H1 (cell line): ENCODE measurements at regions not wholly inside any gene's neighbourhood (a gene's known extent, or its start where the extent isn't known, plus 50 kb on each side); places are given as distances from the start of the nearest gene placed in this dataset.

Source experiments
- CTCF ChIA-PET: fragments of 300-600 bp; sonication (Branson Sonifier 250); formaldehyde crosslinking; loops from one replicate; lab custom pipeline; 2021; ENCODE audit not compliant: partially characterized antibody; lab: Charles Lee
- POLR2A ChIA-PET: fragments of 300-600 bp; sonication (Branson Sonifier 250); formaldehyde crosslinking; loops from one replicate; lab custom pipeline; 2021; ENCODE audit warnings: inconsistent platforms; ENCODE audit not compliant: partially characterized antibody; lab: Charles Lee
- DNase-seq, 2 experiments: peaks; one replicate each; pipeline versions ENCODE4 v3.0.0 to v3.0.0-alpha.2; 2010 to 2022; ENCODE audit warnings: low spot score in 2 of 2, low read depth in 1 of 2, mixed read lengths in 1 of 2
- FAIRE-seq: peaks from 2 replicates; lab custom pipeline; 2011; peaks lifted over from hg19 to GRCh38; lab: Jason Lieb, UNC
- H2AFZ ChIP-seq: 2 replicates; pipeline ENCODE4 v1.8.1; 2012; ENCODE audit warnings: low read length, inconsistent platforms
- H2AK5ac ChIP-seq: 2 replicates; pipeline ENCODE4 v1.6.1; 2013; ENCODE audit warnings: low read depth, low read length
- H2BK120ac ChIP-seq: replicated peaks from 2 replicates; pipeline ENCODE3; 2013; ENCODE audit warnings: low read depth, low read length, inconsistent platforms
- H2BK12ac ChIP-seq: 2 replicates; pipeline ENCODE4 v1.6.1; 2013; ENCODE audit warnings: low read depth, low read length
- H2BK15ac ChIP-seq: 2 replicates; pipeline ENCODE4 v1.6.1; 2013; ENCODE audit warnings: low read length
- H2BK20ac ChIP-seq: 2 replicates; pipeline ENCODE4 v1.6.1; 2013; ENCODE audit warnings: low read length
- H2BK5ac ChIP-seq: 2 replicates; pipeline ENCODE4 v1.6.1; 2013; ENCODE audit warnings: low read depth, low read length
- H3K14ac ChIP-seq: 2 replicates; pipeline ENCODE4 v1.6.1; 2013; ENCODE audit warnings: inconsistent platforms; ENCODE audit not compliant: insufficient read length
- H3K18ac ChIP-seq: 2 replicates; pipeline ENCODE4 v1.6.1; 2013; ENCODE audit warnings: low read length; ENCODE audit errors: extremely low read depth
- H3K23ac ChIP-seq: 2 replicates; pipeline ENCODE4 v1.6.1; 2013; ENCODE audit warnings: inconsistent platforms; ENCODE audit not compliant: insufficient read length
- H3K23me2 ChIP-seq: 2 replicates; pipeline ENCODE4 v1.6.1; 2013; ENCODE audit warnings: low read depth, low read length
- H3K27ac ChIP-seq: 2 replicates; pipeline ENCODE4 v1.6.1; 2011; ENCODE audit warnings: low read depth, low read length, inconsistent platforms
- H3K27me3 ChIP-seq, 4 experiments: replicated peaks in 1 of 4; 1 replicate in 1 of 4; 2 replicates in 3 of 4; pipeline versions ENCODE4 v1.6.1 to v1.8.1; 2011 to 2013; ENCODE audit warnings: low read length in 3 of 4, mild to moderate bottlenecking in 3 of 4, inconsistent platforms in 2 of 4, mixed read lengths in 2 of 4, moderate library complexity in 1 of 4; ENCODE audit not compliant: control insufficient read depth in 3 of 4, insufficient read depth in 3 of 4; ENCODE audit errors: extremely low read depth in 1 of 4
- H3K36me3 ChIP-seq, 4 experiments: 2 replicates each; pipeline versions ENCODE4 v1.6.1 to v1.8.1; 2011 to 2013; ENCODE audit warnings: mild to moderate bottlenecking in 4 of 4, low read length in 3 of 4, moderate library complexity in 2 of 4, control low read depth in 1 of 4, inconsistent platforms in 1 of 4; ENCODE audit not compliant: insufficient read depth in 4 of 4, control insufficient read depth in 2 of 4
- H3K4ac ChIP-seq: replicated peaks from 2 replicates; pipeline ENCODE3; 2013; ENCODE audit warnings: low read length, low read depth, mixed read lengths, inconsistent platforms; ENCODE audit not compliant: insufficient read length
- H3K4me1 ChIP-seq, 4 experiments: replicated peaks in 1 of 4; 1 replicate in 1 of 4; 2 replicates in 3 of 4; pipeline versions ENCODE4 v1.6.1 to v1.8.1; 2011 to 2013; ENCODE audit warnings: low read length in 3 of 4, inconsistent platforms in 2 of 4, mixed read lengths in 1 of 4; ENCODE audit not compliant: insufficient read depth in 4 of 4, control insufficient read depth in 3 of 4
- H3K4me2 ChIP-seq, 2 experiments: 2 replicates each; pipeline versions ENCODE4 v1.6.1 to v1.8.1; 2011 to 2013; ENCODE audit warnings: low read depth in 2 of 2, low read length in 2 of 2, control low read depth in 1 of 2, inconsistent platforms in 1 of 2, mild to moderate bottlenecking in 1 of 2; ENCODE audit not compliant: insufficient read depth in 1 of 2
- H3K4me3 ChIP-seq, 4 experiments: fragments of 200-600, 300-600 bp in 1 of 4; sonication (generic), shearing (Covaris generic), sonication (Bioruptor Twin) in 1 of 4; 2 replicates each; pipeline versions ENCODE4 v1.5.1 to v1.8.1; 2011 to 2016; ENCODE audit warnings: low read length in 4 of 4, low read depth in 3 of 4, control low read depth in 2 of 4, inconsistent platforms in 2 of 4, mild to moderate bottlenecking in 2 of 4, mixed read lengths in 1 of 4, moderate library complexity in 1 of 4; ENCODE audit not compliant: insufficient read depth in 2 of 4; ENCODE audit errors: extremely low read depth in 1 of 4
- H3K56ac ChIP-seq: replicated peaks from 2 replicates; pipeline ENCODE3; 2013; ENCODE audit warnings: low read depth, mild to moderate bottlenecking, mixed read lengths, low read length, inconsistent platforms; ENCODE audit not compliant: insufficient read length
- H3K79me1 ChIP-seq: 2 replicates; pipeline ENCODE4 v1.6.1; 2013; ENCODE audit warnings: low read depth, low read length, control low read depth
- H3K79me2 ChIP-seq, 2 experiments: 2 replicates each; pipeline versions ENCODE4 v1.6.1 to v1.8.1; 2012 to 2013; ENCODE audit warnings: low read length in 2 of 2, mild to moderate bottlenecking in 2 of 2, inconsistent platforms in 1 of 2; ENCODE audit not compliant: insufficient read depth in 2 of 2, control insufficient read depth in 1 of 2
- H3K9ac ChIP-seq, 4 experiments: replicated peaks in 1 of 4; 1 replicate in 1 of 4; 2 replicates in 3 of 4; pipeline versions ENCODE4 v1.6.1 to v1.8.1; 2011 to 2013; ENCODE audit warnings: low read depth in 3 of 4, low read length in 3 of 4, control low read depth in 2 of 4, mild to moderate bottlenecking in 2 of 4, moderate library complexity in 2 of 4, inconsistent platforms in 1 of 4; ENCODE audit errors: extremely low read depth in 1 of 4
- H3K9me3 ChIP-seq, 2 experiments: 2 replicates each; pipeline versions ENCODE4 v1.6.1 to v1.8.1; 2012 to 2013; ENCODE audit warnings: mild to moderate bottlenecking in 2 of 2, moderate library complexity in 2 of 2, control low read depth in 1 of 2, inconsistent platforms in 1 of 2, low read depth in 1 of 2, low read length in 1 of 2, mixed read lengths in 1 of 2; ENCODE audit not compliant: insufficient read depth in 2 of 2
- H4K20me1 ChIP-seq, 2 experiments: replicated peaks in 1 of 2; 2 replicates each; pipeline versions ENCODE3 to v1.8.1; 2011 to 2013; ENCODE audit warnings: inconsistent platforms in 2 of 2, low read length in 2 of 2, mild to moderate bottlenecking in 1 of 2; ENCODE audit not compliant: insufficient read depth in 2 of 2, control insufficient read depth in 1 of 2
- H4K5ac ChIP-seq: 2 replicates; pipeline ENCODE4 v1.6.1; 2013; ENCODE audit warnings: low read length, low read depth, mixed read lengths, inconsistent platforms; ENCODE audit not compliant: insufficient read length
- H4K8ac ChIP-seq: 2 replicates; pipeline ENCODE4 v1.8.0; 2013; ENCODE audit warnings: mild to moderate bottlenecking, moderate library complexity, low read length, inconsistent platforms; ENCODE audit not compliant: insufficient read depth; ENCODE audit errors: extremely low read depth
- H4K91ac ChIP-seq: replicated peaks from 2 replicates; pipeline ENCODE3; 2013; ENCODE audit warnings: low read length, mixed read lengths, inconsistent platforms; ENCODE audit not compliant: insufficient read length
- WGBS, 2 experiments: shearing (Covaris generic) in 1 of 2; methylation state at CpG; one replicate each; pipeline versions ENCODE4 v1.1.6 to v1.1.7; 2013 to 2015; ENCODE audit warnings: low lambda C conversion rate in 2 of 2, mixed read lengths in 2 of 2, inconsistent platforms in 1 of 2, low coverage in 1 of 2, missing lambda C conversion rate in 1 of 2; ENCODE audit not compliant: insufficient replicate concordance in 2 of 2, insufficient coverage in 1 of 2, insufficient read length in 1 of 2; ENCODE audit errors: extremely low coverage in 1 of 2, missing lambda C conversion rate in 1 of 2; 5-methylcytosine and 5-hydroxymethylcytosine counted together
- TF ChIP-seq, protein P1 (sequence below): fragments of 300-600 bp; sonication (generic); IDR thresholded peaks from 2 replicates; pipeline ENCODE4 v1.7.1; 2012; ENCODE audit warnings: low read length, moderate library complexity, mild to moderate bottlenecking, inconsistent platforms; ENCODE audit not compliant: insufficient replicate concordance

- Histone ChIP-seq H4K8ac (no peak overlapping the region), H3K4me2 (no peak overlapping the region), H4K20me1 (no peaks in the 10 kb centered on the region), H3K27me3 (0 out of 7 replicates have a peak, but pooled peaks cover 0 to 2% (median 0%) of the 10 kb centered on the region in 4 experiments), H3K56ac (no peak overlapping the region), H3K27ac (no peak overlapping the region), H2BK20ac (no peak overlapping the region), H3K18ac (no peak overlapping the region), H2BK15ac (no peak overlapping the region), H3K23me2 (no peaks in the 10 kb centered on the region), H4K91ac (no peak overlapping the region), H3K14ac (no peak overlapping the region), H3K4me1 (peaks cover 0 to 4% (median 2%) of the 10 kb centered on the region in 4 experiments; a peak in 2 of 7 replicates), H3K36me3 (no peaks in the 10 kb centered on the region), H3K4ac (no peak overlapping the region), H2BK5ac (no peak overlapping the region), H3K23ac (no peak overlapping the region), H2BK120ac (no peak overlapping the region), H2BK12ac (no peak overlapping the region), H3K9ac (no peak overlapping the region), H3K79me2 (no peaks in the 10 kb centered on the region), H2AK5ac (no peak overlapping the region), H2AFZ (no peak overlapping the region), H3K79me1 (no peaks in the 10 kb centered on the region), H3K4me3 (no peak overlapping the region), H4K5ac (no peak overlapping the region), H3K9me3 (no peaks in the 10 kb centered on the region)
- WGBS, 2 experiments: 91% methylated on average over 1 of the region's 1 CpG; no CpG with 5 or more reads in 1 of the 2 experiments
- CTCF ChIA-PET: no interaction called here
- DNase-seq (no peak), FAIRE-seq (no peak)
- POLR2A ChIA-PET: no interaction called here
- TF ChIP-seq, protein P1, sequence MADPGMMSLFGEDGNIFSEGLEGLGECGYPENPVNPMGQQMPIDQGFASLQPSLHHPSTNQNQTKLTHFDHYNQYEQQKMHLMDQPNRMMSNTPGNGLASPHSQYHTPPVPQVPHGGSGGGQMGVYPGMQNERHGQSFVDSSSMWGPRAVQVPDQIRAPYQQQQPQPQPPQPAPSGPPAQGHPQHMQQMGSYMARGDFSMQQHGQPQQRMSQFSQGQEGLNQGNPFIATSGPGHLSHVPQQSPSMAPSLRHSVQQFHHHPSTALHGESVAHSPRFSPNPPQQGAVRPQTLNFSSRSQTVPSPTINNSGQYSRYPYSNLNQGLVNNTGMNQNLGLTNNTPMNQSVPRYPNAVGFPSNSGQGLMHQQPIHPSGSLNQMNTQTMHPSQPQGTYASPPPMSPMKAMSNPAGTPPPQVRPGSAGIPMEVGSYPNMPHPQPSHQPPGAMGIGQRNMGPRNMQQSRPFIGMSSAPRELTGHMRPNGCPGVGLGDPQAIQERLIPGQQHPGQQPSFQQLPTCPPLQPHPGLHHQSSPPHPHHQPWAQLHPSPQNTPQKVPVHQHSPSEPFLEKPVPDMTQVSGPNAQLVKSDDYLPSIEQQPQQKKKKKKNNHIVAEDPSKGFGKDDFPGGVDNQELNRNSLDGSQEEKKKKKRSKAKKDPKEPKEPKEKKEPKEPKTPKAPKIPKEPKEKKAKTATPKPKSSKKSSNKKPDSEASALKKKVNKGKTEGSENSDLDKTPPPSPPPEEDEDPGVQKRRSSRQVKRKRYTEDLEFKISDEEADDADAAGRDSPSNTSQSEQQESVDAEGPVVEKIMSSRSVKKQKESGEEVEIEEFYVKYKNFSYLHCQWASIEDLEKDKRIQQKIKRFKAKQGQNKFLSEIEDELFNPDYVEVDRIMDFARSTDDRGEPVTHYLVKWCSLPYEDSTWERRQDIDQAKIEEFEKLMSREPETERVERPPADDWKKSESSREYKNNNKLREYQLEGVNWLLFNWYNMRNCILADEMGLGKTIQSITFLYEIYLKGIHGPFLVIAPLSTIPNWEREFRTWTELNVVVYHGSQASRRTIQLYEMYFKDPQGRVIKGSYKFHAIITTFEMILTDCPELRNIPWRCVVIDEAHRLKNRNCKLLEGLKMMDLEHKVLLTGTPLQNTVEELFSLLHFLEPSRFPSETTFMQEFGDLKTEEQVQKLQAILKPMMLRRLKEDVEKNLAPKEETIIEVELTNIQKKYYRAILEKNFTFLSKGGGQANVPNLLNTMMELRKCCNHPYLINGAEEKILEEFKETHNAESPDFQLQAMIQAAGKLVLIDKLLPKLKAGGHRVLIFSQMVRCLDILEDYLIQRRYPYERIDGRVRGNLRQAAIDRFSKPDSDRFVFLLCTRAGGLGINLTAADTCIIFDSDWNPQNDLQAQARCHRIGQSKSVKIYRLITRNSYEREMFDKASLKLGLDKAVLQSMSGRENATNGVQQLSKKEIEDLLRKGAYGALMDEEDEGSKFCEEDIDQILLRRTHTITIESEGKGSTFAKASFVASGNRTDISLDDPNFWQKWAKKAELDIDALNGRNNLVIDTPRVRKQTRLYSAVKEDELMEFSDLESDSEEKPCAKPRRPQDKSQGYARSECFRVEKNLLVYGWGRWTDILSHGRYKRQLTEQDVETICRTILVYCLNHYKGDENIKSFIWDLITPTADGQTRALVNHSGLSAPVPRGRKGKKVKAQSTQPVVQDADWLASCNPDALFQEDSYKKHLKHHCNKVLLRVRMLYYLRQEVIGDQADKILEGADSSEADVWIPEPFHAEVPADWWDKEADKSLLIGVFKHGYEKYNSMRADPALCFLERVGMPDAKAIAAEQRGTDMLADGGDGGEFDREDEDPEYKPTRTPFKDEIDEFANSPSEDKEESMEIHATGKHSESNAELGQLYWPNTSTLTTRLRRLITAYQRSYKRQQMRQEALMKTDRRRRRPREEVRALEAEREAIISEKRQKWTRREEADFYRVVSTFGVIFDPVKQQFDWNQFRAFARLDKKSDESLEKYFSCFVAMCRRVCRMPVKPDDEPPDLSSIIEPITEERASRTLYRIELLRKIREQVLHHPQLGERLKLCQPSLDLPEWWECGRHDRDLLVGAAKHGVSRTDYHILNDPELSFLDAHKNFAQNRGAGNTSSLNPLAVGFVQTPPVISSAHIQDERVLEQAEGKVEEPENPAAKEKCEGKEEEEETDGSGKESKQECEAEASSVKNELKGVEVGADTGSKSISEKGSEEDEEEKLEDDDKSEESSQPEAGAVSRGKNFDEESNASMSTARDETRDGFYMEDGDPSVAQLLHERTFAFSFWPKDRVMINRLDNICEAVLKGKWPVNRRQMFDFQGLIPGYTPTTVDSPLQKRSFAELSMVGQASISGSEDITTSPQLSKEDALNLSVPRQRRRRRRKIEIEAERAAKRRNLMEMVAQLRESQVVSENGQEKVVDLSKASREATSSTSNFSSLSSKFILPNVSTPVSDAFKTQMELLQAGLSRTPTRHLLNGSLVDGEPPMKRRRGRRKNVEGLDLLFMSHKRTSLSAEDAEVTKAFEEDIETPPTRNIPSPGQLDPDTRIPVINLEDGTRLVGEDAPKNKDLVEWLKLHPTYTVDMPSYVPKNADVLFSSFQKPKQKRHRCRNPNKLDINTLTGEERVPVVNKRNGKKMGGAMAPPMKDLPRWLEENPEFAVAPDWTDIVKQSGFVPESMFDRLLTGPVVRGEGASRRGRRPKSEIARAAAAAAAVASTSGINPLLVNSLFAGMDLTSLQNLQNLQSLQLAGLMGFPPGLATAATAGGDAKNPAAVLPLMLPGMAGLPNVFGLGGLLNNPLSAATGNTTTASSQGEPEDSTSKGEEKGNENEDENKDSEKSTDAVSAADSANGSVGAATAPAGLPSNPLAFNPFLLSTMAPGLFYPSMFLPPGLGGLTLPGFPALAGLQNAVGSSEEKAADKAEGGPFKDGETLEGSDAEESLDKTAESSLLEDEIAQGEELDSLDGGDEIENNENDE: no peak
Measured at GRCh38 chr18:44562986-44563385, 117.7 kb upstream of the SETBP1 start.
